ENCODE measurements at regions not wholly inside any gene's neighbourhood (a gene's known extent, or its start where the extent isn't known, plus 50 kb on each side); places are given as distances from the start of the nearest gene placed in this dataset.

GRCh38 chr12:124184456-124184855 is 110.4 kb upstream of the RFLNA start:
- no peak for TF ChIP-seq SIN3A (IDR thresholded peaks at IDR 0.05; ENCODE audit: low read depth)
- TF ChIP-seq, protein P1, sequence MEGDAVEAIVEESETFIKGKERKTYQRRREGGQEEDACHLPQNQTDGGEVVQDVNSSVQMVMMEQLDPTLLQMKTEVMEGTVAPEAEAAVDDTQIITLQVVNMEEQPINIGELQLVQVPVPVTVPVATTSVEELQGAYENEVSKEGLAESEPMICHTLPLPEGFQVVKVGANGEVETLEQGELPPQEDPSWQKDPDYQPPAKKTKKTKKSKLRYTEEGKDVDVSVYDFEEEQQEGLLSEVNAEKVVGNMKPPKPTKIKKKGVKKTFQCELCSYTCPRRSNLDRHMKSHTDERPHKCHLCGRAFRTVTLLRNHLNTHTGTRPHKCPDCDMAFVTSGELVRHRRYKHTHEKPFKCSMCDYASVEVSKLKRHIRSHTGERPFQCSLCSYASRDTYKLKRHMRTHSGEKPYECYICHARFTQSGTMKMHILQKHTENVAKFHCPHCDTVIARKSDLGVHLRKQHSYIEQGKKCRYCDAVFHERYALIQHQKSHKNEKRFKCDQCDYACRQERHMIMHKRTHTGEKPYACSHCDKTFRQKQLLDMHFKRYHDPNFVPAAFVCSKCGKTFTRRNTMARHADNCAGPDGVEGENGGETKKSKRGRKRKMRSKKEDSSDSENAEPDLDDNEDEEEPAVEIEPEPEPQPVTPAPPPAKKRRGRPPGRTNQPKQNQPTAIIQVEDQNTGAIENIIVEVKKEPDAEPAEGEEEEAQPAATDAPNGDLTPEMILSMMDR (IDR thresholded peaks at IDR 0.05 in 2 of 3, conservative IDR thresholded peaks at IDR 0.05 in 1 of 3; ENCODE audit: borderline replicate concordance in 1 of 3, insufficient read depth in 1 of 3, low read depth in 2 of 3, low read length in 2 of 3) = no peak
- no peak for TF ChIP-seq ZFX (IDR thresholded peaks at IDR 0.05)
- no peak for TF ChIP-seq TCF7L2 (IDR thresholded peaks at IDR 0.05; ENCODE audit: borderline replicate concordance, extremely low read depth, insufficient read depth, insufficient read length)
- TF ChIP-seq RAD21 (IDR thresholded peaks at IDR 0.05; ENCODE audit: low read depth) = no peak
- TF ChIP-seq ELF1 (IDR thresholded peaks at IDR 0.05; ENCODE audit: borderline replicate concordance, low read depth) = no peak
- TF ChIP-seq CEBPB (IDR thresholded peaks at IDR 0.05; ENCODE audit: low read depth) = no peak
- TF ChIP-seq SRF (IDR thresholded peaks at IDR 0.05; ENCODE audit: low read depth) = no peak
- no peak for TF ChIP-seq POLR2A (IDR thresholded peaks at IDR 0.05; ENCODE audit: borderline replicate concordance, extremely low read depth, insufficient read depth, insufficient read length)
- TF ChIP-seq EZH2 (IDR thresholded peaks at IDR 0.05) = no peak
- no peak for TF ChIP-seq JUND (IDR thresholded peaks at IDR 0.05)
- TF ChIP-seq SP1 (IDR thresholded peaks at IDR 0.05; ENCODE audit: low read depth) = no peak
- TF ChIP-seq POLR2AphosphoS5 (IDR thresholded peaks at IDR 0.05; ENCODE audit: low read depth, low read length) = no peak
- no peak for TF ChIP-seq YY1 (IDR thresholded peaks at IDR 0.05; ENCODE audit: extremely low read depth, insufficient replicate concordance, low read depth, low read length)
